WTC11 (cell line): ENCODE measurements at regions not wholly inside any gene's neighbourhood (a gene's known extent, or its start where the extent isn't known, plus 50 kb on each side); places are given as distances from the start of the nearest gene placed in this dataset.

Source experiments
- CREB1 ChIP-seq: sonication (generic); formaldehyde crosslinking; IDR thresholded peaks from 2 replicates; pipeline ENCODE4 v1.8.0; 2023; ENCODE audit warnings: mild to moderate bottlenecking, missing genetic modification reagents
- CTCF ChIP-seq: fragments of 200-600 bp; IDR thresholded peaks from 2 replicates; pipeline ENCODE4 v1.8.0; 2022; ENCODE audit warnings: antibody characterized with exemption
- SMAD3 ChIP-seq: sonication (generic); formaldehyde crosslinking; IDR thresholded peaks from 2 replicates; pipeline ENCODE4 v1.8.0; 2022; ENCODE audit warnings: missing genetic modification reagents, mild to moderate bottlenecking, borderline replicate concordance
- STAT6 ChIP-seq: sonication (generic); formaldehyde crosslinking; conservative IDR thresholded peaks from 2 replicates; pipeline ENCODE4 v1.8.1; 2023; ENCODE audit warnings: mild to moderate bottlenecking, low read depth, missing genetic modification reagents, moderate library complexity

- TF ChIP-seq SMAD3 (CRISPR knock-in tag): no peak
- no peak for TF ChIP-seq CTCF
- no peak for TF ChIP-seq CREB1 (CRISPR knock-in tag)
- TF ChIP-seq STAT6 (CRISPR knock-in tag): no peak
These were observed 145.4 kb upstream of the EGFLAM start for GRCh38 chr5:38112938-38113337.
